ENCODE measurements at regions not wholly inside any gene's neighbourhood (a gene's known extent, or its start where the extent isn't known, plus 50 kb on each side); places are given as distances from the start of the nearest gene placed in this dataset.

DNA sequence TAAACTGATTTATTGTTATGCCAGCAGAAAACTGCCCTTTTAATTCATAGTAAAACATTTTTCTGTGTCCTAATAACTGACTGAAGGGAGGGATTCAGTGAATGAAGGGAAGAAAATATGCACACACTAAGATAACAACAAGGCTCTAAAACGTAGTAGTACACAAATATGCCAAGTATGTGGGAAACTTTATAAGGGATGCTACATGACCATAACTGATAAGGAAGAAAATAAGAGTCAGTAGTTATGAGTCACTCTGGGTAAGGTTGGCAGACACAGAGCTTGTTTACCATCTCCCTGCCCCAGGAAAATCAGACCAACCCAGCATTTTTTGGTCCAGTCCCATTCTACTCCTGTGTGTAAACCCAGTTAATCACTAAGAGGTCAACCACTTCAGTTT is 124.2 kb downstream of the RPRM start:
- 17 to 25% methylated on average over 1 of the region's 1 CpG for WGBS, 2 donors (ENCODE audit: low coverage in 1 of 2)
- TF ChIP-seq POLR2AphosphoS5 (IDR thresholded peaks at IDR 0.05) (no peak), POLR2A (IDR thresholded peaks at IDR 0.05) (no peak), EP300 (IDR thresholded peaks at IDR 0.05; ENCODE audit: low read depth) (no peak)
- TF ChIP-seq, protein P1, sequence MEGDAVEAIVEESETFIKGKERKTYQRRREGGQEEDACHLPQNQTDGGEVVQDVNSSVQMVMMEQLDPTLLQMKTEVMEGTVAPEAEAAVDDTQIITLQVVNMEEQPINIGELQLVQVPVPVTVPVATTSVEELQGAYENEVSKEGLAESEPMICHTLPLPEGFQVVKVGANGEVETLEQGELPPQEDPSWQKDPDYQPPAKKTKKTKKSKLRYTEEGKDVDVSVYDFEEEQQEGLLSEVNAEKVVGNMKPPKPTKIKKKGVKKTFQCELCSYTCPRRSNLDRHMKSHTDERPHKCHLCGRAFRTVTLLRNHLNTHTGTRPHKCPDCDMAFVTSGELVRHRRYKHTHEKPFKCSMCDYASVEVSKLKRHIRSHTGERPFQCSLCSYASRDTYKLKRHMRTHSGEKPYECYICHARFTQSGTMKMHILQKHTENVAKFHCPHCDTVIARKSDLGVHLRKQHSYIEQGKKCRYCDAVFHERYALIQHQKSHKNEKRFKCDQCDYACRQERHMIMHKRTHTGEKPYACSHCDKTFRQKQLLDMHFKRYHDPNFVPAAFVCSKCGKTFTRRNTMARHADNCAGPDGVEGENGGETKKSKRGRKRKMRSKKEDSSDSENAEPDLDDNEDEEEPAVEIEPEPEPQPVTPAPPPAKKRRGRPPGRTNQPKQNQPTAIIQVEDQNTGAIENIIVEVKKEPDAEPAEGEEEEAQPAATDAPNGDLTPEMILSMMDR (IDR thresholded peaks at IDR 0.05): no peak
- Histone ChIP-seq H3K27me3 (no peaks in the 10 kb centered on the region), H3K4me3 (no peak overlapping the region), H3K36me3 (no peaks in the 10 kb centered on the region), H3K9me3 (no peaks in the 10 kb centered on the region), H3K4me1 (no peaks in the 10 kb centered on the region), H3K27ac (no peak overlapping the region)
- in situ Hi-C loops (cut with MboI; ENCODE audit: low pct_ligation_motif_present in 1 of 4, low pct_unique_long_range_greater_than_20kb in 1 of 4, low sequenced_read_pairs in 3 of 4) (no loop called here), intact Hi-C loops (cut with DNase I; ENCODE audit: low total_unique reads) (no loop called here)
- no peak for DNase-seq

DNA sequence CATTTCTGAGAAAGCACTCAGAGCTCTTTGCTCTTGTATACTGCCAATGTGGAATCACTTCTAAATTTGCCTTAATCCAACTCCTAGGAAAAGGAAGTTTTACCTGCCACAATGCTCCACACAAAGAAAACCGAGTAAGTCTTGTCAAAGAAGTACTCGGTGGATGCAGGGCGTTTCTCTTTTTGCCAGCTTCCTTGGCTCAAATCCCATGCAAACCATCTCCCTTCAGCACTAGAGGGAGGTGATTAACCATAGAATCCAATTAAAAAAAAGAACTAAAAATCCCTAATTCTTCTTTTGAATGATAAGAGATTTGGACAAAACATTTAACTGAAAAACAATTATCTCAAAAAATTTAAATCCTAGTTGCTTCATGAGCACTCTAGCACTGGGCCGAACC is 129.0 kb downstream of the RPRM start:
- no peaks in the 10 kb centered on the region for H3K36me3 ChIP-seq
- no peak for DNase-seq
- H3K27me3 ChIP-seq: no peaks in the 10 kb centered on the region
- no peak overlapping the region for H3K4me3 ChIP-seq
- H3K9me3 ChIP-seq: no peaks in the 10 kb centered on the region
- intact Hi-C loops (cut with DNase I; ENCODE audit: low total_unique reads) (no loop called here), in situ Hi-C loops (cut with MboI; ENCODE audit: low pct_ligation_motif_present in 1 of 4, low pct_unique_long_range_greater_than_20kb in 1 of 4, low sequenced_read_pairs in 3 of 4) (no loop called here)
- WGBS, 2 donors (ENCODE audit: low coverage in 1 of 2): 75 to 81% methylated on average over 4 of the region's 4 CpGs
- H3K27ac ChIP-seq: no peak overlapping the region
- no peaks in the 10 kb centered on the region for H3K4me1 ChIP-seq
- no peak for TF ChIP-seq POLR2A (IDR thresholded peaks at IDR 0.05)
- TF ChIP-seq, protein P1 (IDR thresholded peaks at IDR 0.05): no peak
- TF ChIP-seq POLR2AphosphoS5 (IDR thresholded peaks at IDR 0.05): no peak
- no peak for TF ChIP-seq EP300 (IDR thresholded peaks at IDR 0.05; ENCODE audit: low read depth)

DNA sequence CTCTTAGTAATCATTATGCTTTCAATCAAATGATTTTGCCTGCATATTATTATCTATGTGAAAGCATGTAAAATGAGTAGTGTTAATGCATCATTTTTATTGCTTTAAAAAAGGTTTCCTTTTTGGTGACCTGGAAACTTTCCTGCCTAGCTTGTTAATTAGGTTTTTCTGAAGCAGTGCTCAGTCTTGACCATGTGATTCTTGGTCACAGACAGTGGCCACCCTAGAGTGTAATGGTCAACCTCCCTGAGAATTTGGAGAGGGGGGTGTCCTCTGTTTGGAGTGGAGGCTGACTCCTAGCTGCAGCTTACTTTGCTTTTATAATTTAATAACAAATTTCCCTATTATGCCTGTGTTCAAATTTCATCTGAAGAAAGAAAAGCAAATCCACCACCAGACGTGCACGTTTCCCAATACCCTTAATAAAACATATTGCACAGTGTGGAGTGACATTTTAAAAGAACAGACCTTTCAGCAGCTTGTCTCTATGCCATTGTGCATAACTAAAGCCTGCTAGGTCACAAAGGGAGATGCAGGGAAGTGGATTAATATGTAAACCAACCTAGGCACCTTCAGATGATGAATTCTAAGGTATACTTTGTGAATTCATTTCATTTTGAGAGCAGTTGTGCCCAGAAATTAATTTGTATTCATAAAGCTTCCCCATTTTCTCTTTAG is 130.6 kb downstream of the RPRM start:
- Histone ChIP-seq H3K4me3 (no peak overlapping the region), H3K9me3 (no peaks in the 10 kb centered on the region), H3K27ac (no peak overlapping the region), H3K36me3 (no peaks in the 10 kb centered on the region), H3K4me1 (no peaks in the 10 kb centered on the region), H3K27me3 (no peaks in the 10 kb centered on the region)
- 61 to 92% methylated on average over 2 of the region's 2 CpGs for WGBS, 2 donors (ENCODE audit: low coverage in 1 of 2)
- intact Hi-C loops (cut with DNase I; ENCODE audit: low total_unique reads): no loop called here
- DNase-seq: no peak
- in situ Hi-C loops (cut with MboI; ENCODE audit: low pct_ligation_motif_present in 1 of 4, low pct_unique_long_range_greater_than_20kb in 1 of 4, low sequenced_read_pairs in 3 of 4): no loop called here
- TF ChIP-seq POLR2AphosphoS5 (IDR thresholded peaks at IDR 0.05) (no peak), POLR2A (IDR thresholded peaks at IDR 0.05) (no peak), EP300 (IDR thresholded peaks at IDR 0.05; ENCODE audit: low read depth) (no peak)
- TF ChIP-seq, protein P1 (IDR thresholded peaks at IDR 0.05): no peak

DNA sequence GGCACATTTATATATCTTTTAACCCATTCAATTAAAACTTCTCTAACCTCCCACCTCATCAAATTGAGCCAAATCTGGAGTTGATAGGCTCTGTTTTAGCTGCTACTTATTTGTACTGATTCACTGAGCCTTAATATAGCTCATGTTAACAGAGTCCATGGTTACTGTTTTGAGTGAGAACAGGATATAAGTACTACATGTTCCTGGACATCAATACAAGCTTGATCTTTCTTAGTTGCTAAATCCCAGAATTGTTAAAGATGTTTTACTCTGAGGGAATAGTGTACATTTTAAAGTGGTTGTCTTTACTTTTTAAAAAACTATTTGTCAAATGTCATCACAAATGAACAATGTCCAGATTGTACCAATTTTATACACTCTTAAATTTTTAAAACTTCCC is 157.7 kb downstream of the RPRM start:
- Histone ChIP-seq H3K4me3 (no peak overlapping the region), H3K4me1 (no peaks in the 10 kb centered on the region), H3K27ac (no peak overlapping the region), H3K27me3 (no peaks in the 10 kb centered on the region), H3K36me3 (no peaks in the 10 kb centered on the region), H3K9me3 (no peaks in the 10 kb centered on the region)
- in situ Hi-C loops (cut with MboI; ENCODE audit: low pct_ligation_motif_present in 1 of 4, low pct_unique_long_range_greater_than_20kb in 1 of 4, low sequenced_read_pairs in 3 of 4) (no loop called here), intact Hi-C loops (cut with DNase I; ENCODE audit: low total_unique reads) (no loop called here)
- TF ChIP-seq, protein P1 (IDR thresholded peaks at IDR 0.05): no peak
- no peak for TF ChIP-seq POLR2A (IDR thresholded peaks at IDR 0.05)
- TF ChIP-seq EP300 (IDR thresholded peaks at IDR 0.05; ENCODE audit: low read depth): no peak
- TF ChIP-seq POLR2AphosphoS5 (IDR thresholded peaks at IDR 0.05): no peak
- no peak for DNase-seq
